Left lung (tissue), 4 donors: ENCODE measurements at regions not wholly inside any gene's neighbourhood (a gene's known extent, or its start where the extent isn't known, plus 50 kb on each side); places are given as distances from the start of the nearest gene placed in this dataset.

ENCODE experiments used
- ATAC-seq: fragments of 200-7000 bp; cut with Tn5 transposase; one replicate; pipeline ENCODE4 v1.9.1; 2020; ENCODE audit warnings: moderate library complexity
- DNase-seq, 4 donors: peaks; one replicate each; pipeline ENCODE4 v3.0.0-alpha.2; 2013 to 2020
- H3K27ac ChIP-seq, 2 donors: fragments of 200-600 bp; sonication (generic) in 1 of 2; one replicate each; pipeline versions ENCODE4 v1.5.0 to v1.8.0; 2020 to 2021
- H3K27me3 ChIP-seq, 2 donors: fragments of 200-600 bp; sonication (generic) in 1 of 2; one replicate each; pipeline versions ENCODE4 v1.5.0 to v1.8.0; 2020 to 2021
- H3K36me3 ChIP-seq, 2 donors: fragments of 200-600 bp; sonication (generic) in 1 of 2; one replicate each; pipeline versions ENCODE4 v1.5.0 to v1.8.0; 2020 to 2021
- H3K4me1 ChIP-seq, 2 donors: fragments of 200-600 bp; one replicate each; pipeline ENCODE4 v1.8.0; 2021
- H3K4me3 ChIP-seq, 2 donors: fragments of 200-600 bp; sonication (generic) in 1 of 2; one replicate each; pipeline versions ENCODE4 v1.5.0 to v1.8.0; 2020 to 2021; ENCODE audit warnings: mild to moderate bottlenecking in 1 of 2
- H3K9me3 ChIP-seq, 2 donors: fragments of 200-600 bp; sonication (generic) in 1 of 2; one replicate each; pipeline versions ENCODE4 v1.5.0 to v1.8.0; 2020 to 2021
- intact Hi-C, 2 donors: fragments of 100-400 bp; cut with DNase I; formaldehyde crosslinking; loops; one replicate each; pipeline versions ENCODE4 v1.11.2 to v1.14.2; 2022
- TF ChIP-seq, protein P1 (sequence below), 2 donors: fragments of 200-600 bp; sonication (generic) in 1 of 2; IDR thresholded peaks; one replicate each; pipeline versions ENCODE4 v1.5.0 to v1.8.0; 2021; ENCODE audit warnings: antibody characterized with exemption in 2 of 2
- donor health status: DM: no; HTN: yes; CAD: no.
- donor health status: DM: no; HTN: no; CAD: no.

DNA sequence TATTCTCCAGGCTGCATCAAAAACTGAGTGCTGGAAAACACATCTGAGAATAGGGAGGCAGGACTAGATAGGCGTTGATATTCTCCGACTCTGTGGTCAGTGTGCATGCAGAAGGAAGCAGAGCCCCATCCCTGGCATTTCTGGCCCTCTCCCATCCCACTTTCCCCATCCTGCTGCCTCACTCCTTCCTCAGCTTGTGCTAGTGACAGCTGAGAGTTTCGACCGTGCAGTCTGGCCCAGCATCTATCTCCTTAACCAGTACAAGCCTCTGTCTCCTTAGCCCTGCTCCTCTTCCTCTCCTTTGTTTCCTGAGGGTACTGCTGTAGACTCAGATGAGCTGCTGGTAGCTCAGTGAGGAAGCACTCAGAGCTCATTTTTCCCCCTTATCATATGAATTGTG, 163.2 kb downstream of the SUCLA2 start:
- intact Hi-C loops, result no loop called here
- Histone ChIP-seq H3K27me3 (no peaks in the 10 kb centered on the region), H3K27ac (no peak overlapping the region), H3K9me3 (no peaks in the 10 kb centered on the region), H3K36me3 (no peaks in the 10 kb centered on the region), H3K4me3 (no peak overlapping the region), H3K4me1 (no peaks in the 10 kb centered on the region)
- DNase-seq, result no peak
- TF ChIP-seq, protein P1, sequence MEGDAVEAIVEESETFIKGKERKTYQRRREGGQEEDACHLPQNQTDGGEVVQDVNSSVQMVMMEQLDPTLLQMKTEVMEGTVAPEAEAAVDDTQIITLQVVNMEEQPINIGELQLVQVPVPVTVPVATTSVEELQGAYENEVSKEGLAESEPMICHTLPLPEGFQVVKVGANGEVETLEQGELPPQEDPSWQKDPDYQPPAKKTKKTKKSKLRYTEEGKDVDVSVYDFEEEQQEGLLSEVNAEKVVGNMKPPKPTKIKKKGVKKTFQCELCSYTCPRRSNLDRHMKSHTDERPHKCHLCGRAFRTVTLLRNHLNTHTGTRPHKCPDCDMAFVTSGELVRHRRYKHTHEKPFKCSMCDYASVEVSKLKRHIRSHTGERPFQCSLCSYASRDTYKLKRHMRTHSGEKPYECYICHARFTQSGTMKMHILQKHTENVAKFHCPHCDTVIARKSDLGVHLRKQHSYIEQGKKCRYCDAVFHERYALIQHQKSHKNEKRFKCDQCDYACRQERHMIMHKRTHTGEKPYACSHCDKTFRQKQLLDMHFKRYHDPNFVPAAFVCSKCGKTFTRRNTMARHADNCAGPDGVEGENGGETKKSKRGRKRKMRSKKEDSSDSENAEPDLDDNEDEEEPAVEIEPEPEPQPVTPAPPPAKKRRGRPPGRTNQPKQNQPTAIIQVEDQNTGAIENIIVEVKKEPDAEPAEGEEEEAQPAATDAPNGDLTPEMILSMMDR (IDR thresholded peaks at IDR 0.05), result no peak
- ATAC-seq, result no peak

DNA sequence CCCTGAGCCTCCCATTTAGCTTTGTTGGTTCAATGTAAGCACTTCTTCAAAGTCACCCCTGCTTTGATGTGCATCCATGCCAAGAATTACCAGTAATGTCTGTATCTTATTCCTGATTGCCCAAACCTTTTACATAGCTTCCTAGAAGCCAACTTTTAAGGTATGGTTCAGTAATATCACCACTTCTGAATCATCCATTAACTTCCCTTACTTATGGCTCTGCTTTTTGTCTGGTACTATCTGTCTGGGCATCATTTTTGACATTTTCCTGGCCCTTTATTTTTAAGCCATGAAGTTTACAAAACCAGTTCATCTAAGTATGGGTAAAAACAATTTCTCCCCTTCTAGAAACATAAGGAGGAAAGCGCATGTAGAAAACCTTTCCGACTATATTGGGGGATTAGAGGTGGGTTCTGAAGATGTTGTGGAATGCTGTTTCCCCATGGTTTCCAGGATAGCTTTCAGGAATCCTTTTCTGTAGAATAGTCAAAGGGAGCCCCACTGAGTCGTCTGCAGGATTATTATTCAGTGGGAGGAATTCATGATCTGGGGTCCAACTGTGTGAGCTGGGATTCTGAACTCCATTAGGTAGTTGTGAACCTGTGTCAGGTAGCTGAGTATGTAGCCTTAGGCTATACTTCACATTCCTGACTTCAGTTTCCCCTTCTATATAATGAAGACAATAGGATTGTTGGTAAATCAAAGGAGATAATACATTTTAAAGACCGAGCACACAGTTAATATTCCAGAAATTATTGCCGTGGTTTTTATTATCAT, 163.8 kb downstream of the SUCLA2 start:
- DNase-seq (no peak), ATAC-seq (no peak)
- H3K27me3 ChIP-seq, result no peaks in the 10 kb centered on the region
- no peaks in the 10 kb centered on the region for H3K36me3 ChIP-seq
- H3K4me1 ChIP-seq, result no peaks in the 10 kb centered on the region
- TF ChIP-seq, protein P1 (IDR thresholded peaks at IDR 0.05), result no peak
- no peaks in the 10 kb centered on the region for H3K9me3 ChIP-seq
- no peak overlapping the region for H3K27ac ChIP-seq
- intact Hi-C loops, result no loop called here
- no peak overlapping the region for H3K4me3 ChIP-seq

DNA sequence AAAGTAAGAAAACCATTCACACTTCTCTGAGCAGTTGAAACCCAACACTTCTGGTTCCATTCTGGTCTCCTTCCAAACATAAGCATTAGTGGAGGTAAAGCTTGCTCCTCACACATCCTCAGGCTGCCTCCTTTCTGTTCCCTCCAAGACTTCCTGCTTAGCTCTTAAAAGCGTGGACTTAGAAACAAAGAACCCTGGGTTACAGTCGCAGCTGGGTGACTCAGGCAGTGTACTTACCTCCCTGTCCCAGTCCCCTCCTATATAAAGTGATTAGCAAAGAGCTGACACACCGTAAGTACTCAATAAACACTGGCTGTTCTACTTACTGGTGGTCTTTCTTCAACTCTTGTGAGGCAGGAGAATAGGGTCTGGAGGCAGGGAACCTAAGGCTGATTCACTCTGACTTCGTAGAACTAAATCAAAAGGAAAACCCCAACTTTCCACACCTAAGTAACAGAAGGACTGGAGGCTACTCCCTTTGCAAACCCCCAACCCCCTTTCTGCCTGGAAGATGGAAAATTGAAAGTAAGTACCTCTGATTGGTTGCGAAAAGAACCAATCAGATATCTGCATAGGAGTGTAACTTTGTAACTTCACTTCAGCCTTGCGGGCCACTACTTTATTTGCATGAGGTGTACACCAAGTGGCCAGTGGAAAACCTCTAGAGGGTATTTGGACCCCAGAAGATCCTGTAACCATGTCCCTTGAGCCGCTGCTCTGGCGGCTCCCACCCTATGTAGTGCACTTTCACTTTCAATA, 165.4 kb downstream of the SUCLA2 start:
- Histone ChIP-seq H3K36me3 (no peaks in the 10 kb centered on the region), H3K4me3 (no peak overlapping the region), H3K27ac (no peak overlapping the region), H3K9me3 (no peaks in the 10 kb centered on the region), H3K4me1 (no peaks in the 10 kb centered on the region), H3K27me3 (no peaks in the 10 kb centered on the region)
- ATAC-seq, result no peak
- TF ChIP-seq, protein P1 (IDR thresholded peaks at IDR 0.05), result no peak
- intact Hi-C loops, result no loop called here
- DNase-seq, result no peak

DNA sequence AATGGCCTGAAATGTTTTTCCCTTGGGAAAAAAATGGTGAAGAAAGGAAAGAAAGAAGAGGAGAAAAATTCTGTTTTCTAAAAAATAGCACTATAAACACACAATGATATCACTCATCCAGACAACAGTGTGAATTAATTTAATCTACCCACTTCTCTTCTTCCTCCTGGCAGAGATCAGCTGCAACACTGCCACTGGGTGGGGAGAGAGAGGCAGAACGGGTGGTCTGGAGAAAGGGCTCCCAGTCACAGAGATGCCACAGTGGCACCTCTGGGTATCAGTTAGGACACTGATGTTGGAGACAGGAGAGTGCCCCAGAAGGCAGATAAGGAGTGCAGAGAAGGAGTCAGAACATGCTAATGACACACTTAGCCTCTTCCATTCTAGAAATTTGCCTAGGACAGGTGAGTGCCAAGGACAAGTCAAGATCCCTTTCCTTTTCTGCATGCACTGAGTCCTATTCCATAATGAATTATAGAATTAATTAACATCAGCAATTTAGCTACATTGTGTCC, 168.6 kb downstream of the SUCLA2 start:
- H3K4me1 ChIP-seq, result no peaks in the 10 kb centered on the region
- no peaks in the 10 kb centered on the region for H3K36me3 ChIP-seq
- H3K27me3 ChIP-seq, result no peaks in the 10 kb centered on the region
- no peak for ATAC-seq
- intact Hi-C loops, result no loop called here
- TF ChIP-seq, protein P1 (IDR thresholded peaks at IDR 0.05), result no peak
- no peak for DNase-seq
- H3K9me3 ChIP-seq, result no peaks in the 10 kb centered on the region
- H3K27ac ChIP-seq, result no peak overlapping the region
- no peak overlapping the region for H3K4me3 ChIP-seq

DNA sequence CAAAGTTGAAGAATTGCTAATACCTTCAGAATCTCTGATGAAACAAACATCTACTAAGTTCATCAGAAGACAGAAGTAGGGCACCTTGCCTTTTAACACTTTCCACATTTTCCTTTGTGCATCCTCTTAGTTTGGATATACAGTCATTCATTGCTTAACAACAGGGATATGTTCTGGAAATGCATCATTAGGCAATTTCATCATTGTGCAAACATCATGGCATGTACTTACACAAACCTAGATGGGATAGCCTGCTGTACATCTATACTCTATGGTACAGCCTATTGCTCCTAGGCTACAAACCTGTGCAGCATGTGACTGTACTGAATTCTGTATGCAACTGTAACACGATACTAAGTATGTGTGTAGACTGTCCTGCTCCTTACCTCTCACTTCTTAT, 169.8 kb downstream of the SUCLA2 start:
- no peaks in the 10 kb centered on the region for H3K36me3 ChIP-seq
- no peaks in the 10 kb centered on the region for H3K4me1 ChIP-seq
- TF ChIP-seq, protein P1 (IDR thresholded peaks at IDR 0.05), result no peak
- no peak overlapping the region for H3K27ac ChIP-seq
- intact Hi-C loops, result no loop called here
- ATAC-seq, result no peak
- no peaks in the 10 kb centered on the region for H3K9me3 ChIP-seq
- DNase-seq, result no peak
- no peak overlapping the region for H3K4me3 ChIP-seq
- no peaks in the 10 kb centered on the region for H3K27me3 ChIP-seq
